ENCODE measurements at regions not wholly inside any gene's neighbourhood (a gene's known extent, or its start where the extent isn't known, plus 50 kb on each side); places are given as distances from the start of the nearest gene placed in this dataset.

DNA sequence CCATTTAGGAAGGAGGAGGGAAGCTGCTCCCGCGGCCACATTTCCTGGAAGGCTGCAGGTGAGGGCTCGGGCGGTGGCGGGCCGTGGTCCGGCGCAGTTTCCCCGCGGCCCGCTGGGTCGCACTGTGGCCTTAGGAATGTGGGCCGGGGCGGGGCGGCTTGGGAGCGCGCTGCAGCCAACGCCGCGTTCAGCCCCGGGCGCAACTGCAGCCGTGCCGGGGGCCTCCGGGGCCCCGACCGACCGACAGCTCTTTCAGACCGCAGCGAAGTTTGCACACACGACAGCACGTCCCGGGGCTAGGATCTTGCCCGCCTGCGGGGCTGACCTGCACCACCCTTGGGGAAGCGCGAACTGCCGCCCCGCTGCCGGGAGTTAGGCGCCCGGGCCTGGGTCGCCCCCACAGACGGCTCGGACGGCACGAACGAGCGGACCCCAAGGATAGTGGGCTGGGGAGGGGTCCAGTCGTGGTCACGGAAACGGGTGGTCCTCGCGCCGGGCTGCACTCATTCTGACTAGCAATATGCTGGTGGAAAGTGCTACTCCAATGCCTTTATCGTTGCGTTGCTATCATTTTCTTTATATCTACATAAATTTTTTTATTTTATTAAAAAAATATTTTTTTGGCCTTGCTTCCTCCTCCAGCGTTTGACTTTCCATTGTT is 69.9 kb upstream of the DLX2 start:
- TF ChIP-seq, protein P1, sequence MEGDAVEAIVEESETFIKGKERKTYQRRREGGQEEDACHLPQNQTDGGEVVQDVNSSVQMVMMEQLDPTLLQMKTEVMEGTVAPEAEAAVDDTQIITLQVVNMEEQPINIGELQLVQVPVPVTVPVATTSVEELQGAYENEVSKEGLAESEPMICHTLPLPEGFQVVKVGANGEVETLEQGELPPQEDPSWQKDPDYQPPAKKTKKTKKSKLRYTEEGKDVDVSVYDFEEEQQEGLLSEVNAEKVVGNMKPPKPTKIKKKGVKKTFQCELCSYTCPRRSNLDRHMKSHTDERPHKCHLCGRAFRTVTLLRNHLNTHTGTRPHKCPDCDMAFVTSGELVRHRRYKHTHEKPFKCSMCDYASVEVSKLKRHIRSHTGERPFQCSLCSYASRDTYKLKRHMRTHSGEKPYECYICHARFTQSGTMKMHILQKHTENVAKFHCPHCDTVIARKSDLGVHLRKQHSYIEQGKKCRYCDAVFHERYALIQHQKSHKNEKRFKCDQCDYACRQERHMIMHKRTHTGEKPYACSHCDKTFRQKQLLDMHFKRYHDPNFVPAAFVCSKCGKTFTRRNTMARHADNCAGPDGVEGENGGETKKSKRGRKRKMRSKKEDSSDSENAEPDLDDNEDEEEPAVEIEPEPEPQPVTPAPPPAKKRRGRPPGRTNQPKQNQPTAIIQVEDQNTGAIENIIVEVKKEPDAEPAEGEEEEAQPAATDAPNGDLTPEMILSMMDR (IDR thresholded peaks at IDR 0.05; ENCODE audit: low read depth, low read length, poor library complexity, severe bottlenecking) = no peak
- TF ChIP-seq EZH2phosphoT487 (IDR thresholded peaks at IDR 0.05; ENCODE audit: borderline replicate concordance, low read length) = no peak
